ENCODE measurements at regions not wholly inside any gene's neighbourhood (a gene's known extent, or its start where the extent isn't known, plus 50 kb on each side); places are given as distances from the start of the nearest gene placed in this dataset.

DNA sequence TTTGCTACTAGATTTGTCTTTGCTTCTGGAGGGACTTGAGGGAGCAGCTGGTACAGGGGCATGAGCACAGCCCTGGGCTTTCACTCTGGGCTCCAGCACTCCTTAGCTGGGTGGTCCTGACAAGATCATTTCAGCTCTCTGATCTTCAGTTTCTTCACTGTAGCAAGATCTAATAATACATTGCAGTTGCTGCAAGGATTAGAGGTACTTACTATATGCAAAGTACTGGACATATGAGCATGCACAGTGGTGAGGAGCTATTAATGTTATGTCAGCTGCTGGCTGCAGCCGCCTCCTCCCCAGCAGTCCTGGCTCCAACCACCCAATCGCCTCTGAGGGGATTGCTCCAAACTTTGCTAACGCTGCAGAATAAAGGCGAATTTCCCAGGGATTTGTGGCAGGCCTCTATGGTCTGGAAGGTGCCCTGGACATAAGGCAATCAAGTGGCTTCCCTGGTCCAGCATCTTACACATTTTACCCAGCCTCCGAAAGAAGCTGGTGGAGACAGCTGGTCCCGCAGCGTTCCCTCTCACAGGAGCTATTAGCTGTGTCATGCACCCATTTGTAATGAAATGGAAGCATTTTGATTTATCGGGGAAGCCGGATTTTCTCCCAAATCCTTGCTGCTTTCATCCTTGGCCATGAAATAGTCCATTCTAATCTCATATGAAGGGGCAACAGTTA lies 96.7 kb downstream of the RHOB start:
- TF ChIP-seq, protein P1, sequence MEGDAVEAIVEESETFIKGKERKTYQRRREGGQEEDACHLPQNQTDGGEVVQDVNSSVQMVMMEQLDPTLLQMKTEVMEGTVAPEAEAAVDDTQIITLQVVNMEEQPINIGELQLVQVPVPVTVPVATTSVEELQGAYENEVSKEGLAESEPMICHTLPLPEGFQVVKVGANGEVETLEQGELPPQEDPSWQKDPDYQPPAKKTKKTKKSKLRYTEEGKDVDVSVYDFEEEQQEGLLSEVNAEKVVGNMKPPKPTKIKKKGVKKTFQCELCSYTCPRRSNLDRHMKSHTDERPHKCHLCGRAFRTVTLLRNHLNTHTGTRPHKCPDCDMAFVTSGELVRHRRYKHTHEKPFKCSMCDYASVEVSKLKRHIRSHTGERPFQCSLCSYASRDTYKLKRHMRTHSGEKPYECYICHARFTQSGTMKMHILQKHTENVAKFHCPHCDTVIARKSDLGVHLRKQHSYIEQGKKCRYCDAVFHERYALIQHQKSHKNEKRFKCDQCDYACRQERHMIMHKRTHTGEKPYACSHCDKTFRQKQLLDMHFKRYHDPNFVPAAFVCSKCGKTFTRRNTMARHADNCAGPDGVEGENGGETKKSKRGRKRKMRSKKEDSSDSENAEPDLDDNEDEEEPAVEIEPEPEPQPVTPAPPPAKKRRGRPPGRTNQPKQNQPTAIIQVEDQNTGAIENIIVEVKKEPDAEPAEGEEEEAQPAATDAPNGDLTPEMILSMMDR (IDR thresholded peaks at IDR 0.05), result no peak
- no peak for DNase-seq (ENCODE audit: low spot score)
- Histone ChIP-seq H3K27ac (no peak overlapping the region), H3K4me3 (no peak overlapping the region)

DNA sequence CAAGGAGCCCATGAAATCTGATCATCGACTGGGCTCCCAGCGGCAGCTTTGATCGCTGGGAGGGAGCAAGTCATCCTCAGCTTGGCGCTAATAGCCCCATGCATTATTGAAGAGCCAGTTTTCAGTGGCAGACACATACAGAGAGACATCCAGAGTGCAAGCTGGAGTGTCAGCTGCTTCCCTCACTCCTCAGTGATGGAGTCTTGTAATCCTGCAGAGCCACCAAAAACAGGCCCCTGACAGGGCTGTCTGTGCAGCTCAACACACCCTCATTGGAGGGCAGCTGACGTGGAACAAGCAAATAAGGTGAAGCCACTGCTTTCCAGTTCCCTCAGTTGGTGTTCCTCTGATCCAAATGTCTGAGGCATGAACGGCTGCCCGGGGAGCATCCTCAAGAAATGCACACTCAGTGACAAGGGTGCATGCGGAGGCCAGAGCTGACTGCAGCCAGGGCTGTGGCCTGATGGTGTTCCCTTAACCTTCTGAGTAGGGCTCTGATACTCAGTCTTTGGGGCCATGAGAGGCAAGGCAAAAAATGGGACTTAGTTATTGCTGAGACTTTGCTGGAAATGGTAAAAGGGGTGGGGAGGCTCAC lies 97.4 kb downstream of the RHOB start:
- TF ChIP-seq, protein P1 (IDR thresholded peaks at IDR 0.05), result no peak
- Histone ChIP-seq H3K27ac (no peak overlapping the region), H3K4me3 (no peak overlapping the region)
- no peak for DNase-seq (ENCODE audit: low spot score)

DNA sequence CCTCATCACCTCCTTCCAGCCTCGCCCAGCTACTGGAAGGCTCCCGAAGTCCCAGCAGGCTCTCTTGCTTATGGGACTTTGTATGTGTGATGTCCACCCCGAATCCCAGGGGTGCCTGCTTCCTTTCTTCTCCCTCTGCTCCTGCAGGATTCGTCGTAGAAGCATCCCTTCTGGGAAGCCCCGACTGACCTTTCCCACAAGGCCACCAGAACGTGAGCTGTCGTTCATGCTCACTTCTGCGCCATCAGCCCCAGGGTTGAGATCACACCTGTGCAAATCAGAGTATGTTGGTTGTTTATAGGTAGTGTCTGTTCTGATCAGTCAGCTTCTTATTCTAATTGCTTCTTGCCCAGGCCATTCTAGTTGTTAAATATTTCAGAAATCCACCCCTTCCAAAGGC lies 101.8 kb downstream of the HS1BP3 start:
- Histone ChIP-seq H3K4me3 (no peak overlapping the region), H3K27ac (no peak overlapping the region)
- TF ChIP-seq, protein P1 (IDR thresholded peaks at IDR 0.05), result no peak
- no peak for DNase-seq (ENCODE audit: low spot score)

DNA sequence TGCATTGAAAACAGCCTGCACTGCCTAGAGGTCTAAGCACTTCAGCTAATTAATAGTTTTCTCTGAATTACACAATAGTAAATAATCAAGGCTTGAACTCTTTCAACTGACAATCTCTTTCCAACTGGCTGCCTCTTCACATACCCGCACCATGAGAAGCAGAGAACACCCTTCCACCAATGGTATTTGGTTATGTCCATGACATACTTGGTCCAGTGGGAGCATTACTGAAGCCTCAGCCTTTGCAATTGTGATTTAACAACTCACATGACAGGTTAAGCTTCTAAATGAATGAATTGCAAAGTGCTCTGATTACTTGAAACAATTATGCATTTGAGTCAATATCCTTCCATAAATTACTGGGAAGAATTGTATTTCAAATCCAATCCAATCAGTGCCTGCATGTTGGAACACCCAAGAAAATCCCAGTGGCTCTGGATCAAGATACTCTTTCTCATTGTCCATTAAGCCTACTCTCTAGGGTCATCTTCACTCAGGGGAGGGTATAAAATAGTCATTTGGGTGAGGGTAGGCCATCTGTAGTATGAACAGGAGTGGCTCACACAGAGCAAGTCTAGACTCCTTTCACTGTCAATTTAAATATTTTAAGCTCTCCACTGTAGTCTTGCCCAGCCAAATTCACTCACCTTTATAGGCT lies 101.1 kb downstream of the HS1BP3 start:
- Histone ChIP-seq H3K27ac (no peak overlapping the region), H3K4me3 (no peak overlapping the region)
- no peak for DNase-seq (ENCODE audit: low spot score)
- TF ChIP-seq, protein P1 (IDR thresholded peaks at IDR 0.05), result no peak

DNA sequence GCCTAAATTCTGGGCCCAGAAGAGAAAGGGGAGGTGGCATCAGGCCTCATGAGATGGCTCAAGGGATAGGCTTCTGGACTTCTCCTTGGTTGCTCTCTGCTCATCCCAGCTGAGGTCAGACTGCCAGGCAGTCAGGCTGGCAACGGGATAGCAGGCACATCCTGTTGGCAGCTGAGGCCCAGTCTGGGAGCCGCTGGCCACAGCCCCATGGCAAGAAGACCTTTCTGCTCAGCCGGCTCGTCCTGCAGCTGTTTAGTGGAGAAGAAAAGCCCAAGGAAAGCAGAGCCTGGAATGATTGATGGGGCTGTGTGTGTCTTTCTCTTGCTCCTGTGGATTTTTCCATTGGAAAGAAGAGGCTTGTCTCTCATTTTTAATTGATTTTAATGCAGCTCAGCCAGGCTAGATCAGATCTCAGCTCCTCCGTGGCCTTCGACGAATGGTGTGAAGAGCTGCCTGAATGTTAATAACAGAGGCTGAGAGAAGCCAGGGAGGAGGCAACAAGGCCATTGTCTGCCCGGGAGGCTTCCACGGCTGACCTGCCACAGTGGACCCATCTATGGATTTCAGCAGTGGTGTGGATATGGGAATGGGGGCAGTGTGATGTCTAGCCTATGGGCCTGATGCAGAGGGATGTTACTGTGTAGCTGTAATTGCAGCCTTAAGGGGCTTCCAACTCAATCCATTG lies 99.5 kb downstream of the HS1BP3 start:
- Histone ChIP-seq H3K27ac (no peak overlapping the region), H3K4me3 (no peak overlapping the region)
- TF ChIP-seq, protein P1 (IDR thresholded peaks at IDR 0.05), result no peak
- no peak for DNase-seq (ENCODE audit: low spot score)

DNA sequence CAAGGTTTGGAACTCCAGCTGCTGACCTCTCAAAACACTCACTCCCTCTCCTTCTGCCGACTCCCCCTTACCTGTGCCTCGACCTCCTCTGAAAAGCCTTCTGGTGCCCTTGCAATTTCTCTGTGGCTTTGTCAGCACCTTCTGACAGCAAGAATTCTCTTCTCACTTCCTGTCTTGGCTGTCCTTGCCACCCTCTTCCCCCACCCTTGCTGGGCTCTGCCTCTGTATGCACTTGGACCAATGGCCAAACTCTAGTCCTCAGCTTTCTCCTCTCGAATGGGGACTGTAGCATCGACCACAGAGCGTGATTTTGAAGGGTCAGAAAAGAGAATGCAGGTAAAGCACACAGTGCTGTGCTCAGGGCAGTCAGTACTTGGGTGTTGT lies 99.0 kb downstream of the HS1BP3 start:
- H3K27ac ChIP-seq, result no peak overlapping the region
- no peak for DNase-seq (ENCODE audit: low spot score)
- H3K4me3 ChIP-seq, result no peak overlapping the region
- TF ChIP-seq, protein P1 (IDR thresholded peaks at IDR 0.05), result no peak
